NB4 (cell line): ENCODE measurements at regions not wholly inside any gene's neighbourhood (a gene's known extent, or its start where the extent isn't known, plus 50 kb on each side); places are given as distances from the start of the nearest gene placed in this dataset.

Experiments used
- MAX ChIP-seq: IDR thresholded peaks from 2 replicates; pipeline ENCODE4 v1.6.1; 2011; ENCODE audit warnings: low read depth, low read length
- MYC ChIP-seq: IDR thresholded peaks from 2 replicates; pipeline ENCODE4 v1.6.1; 2011; ENCODE audit warnings: low read depth, low read length
- POLR2A ChIP-seq: IDR thresholded peaks from 2 replicates; pipeline ENCODE4 v1.6.1; 2011; ENCODE audit warnings: mild to moderate bottlenecking; ENCODE audit not compliant: insufficient read length; ENCODE audit errors: extremely low read depth
- TF ChIP-seq, protein P1 (sequence below): IDR thresholded peaks from one replicate; pipeline ENCODE4 v1.5.1; 2012; ENCODE audit warnings: low read depth, low read length

GRCh38 chr13:63699948-63700347 is 2284.3 kb upstream of the PCDH20 start:
- TF ChIP-seq, protein P1, sequence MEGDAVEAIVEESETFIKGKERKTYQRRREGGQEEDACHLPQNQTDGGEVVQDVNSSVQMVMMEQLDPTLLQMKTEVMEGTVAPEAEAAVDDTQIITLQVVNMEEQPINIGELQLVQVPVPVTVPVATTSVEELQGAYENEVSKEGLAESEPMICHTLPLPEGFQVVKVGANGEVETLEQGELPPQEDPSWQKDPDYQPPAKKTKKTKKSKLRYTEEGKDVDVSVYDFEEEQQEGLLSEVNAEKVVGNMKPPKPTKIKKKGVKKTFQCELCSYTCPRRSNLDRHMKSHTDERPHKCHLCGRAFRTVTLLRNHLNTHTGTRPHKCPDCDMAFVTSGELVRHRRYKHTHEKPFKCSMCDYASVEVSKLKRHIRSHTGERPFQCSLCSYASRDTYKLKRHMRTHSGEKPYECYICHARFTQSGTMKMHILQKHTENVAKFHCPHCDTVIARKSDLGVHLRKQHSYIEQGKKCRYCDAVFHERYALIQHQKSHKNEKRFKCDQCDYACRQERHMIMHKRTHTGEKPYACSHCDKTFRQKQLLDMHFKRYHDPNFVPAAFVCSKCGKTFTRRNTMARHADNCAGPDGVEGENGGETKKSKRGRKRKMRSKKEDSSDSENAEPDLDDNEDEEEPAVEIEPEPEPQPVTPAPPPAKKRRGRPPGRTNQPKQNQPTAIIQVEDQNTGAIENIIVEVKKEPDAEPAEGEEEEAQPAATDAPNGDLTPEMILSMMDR = no peak
- TF ChIP-seq MYC (no peak), MAX (no peak), POLR2A (no peak)
